ENCODE measurements at regions not wholly inside any gene's neighbourhood (a gene's known extent, or its start where the extent isn't known, plus 50 kb on each side); places are given as distances from the start of the nearest gene placed in this dataset.

DNA sequence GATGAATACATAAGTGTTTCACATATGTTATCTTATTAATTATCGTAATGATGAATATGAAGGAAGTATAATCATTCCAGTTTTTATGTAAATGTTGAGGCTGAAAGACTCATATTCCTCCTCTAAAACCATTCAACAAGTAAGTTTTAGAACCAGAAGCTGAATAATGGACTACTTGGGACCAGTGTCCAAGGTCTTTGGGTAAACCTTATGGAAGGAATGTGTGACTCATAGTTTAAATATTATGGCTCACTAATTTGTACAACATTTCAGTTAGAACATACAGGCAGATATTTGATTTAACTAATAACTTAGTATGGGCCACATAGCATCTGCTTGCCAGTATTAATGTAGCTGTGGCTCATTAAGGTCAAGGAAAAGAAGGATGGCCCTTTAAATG is 209.6 kb downstream of the TFAP2B start:
- TF ChIP-seq, protein P1, sequence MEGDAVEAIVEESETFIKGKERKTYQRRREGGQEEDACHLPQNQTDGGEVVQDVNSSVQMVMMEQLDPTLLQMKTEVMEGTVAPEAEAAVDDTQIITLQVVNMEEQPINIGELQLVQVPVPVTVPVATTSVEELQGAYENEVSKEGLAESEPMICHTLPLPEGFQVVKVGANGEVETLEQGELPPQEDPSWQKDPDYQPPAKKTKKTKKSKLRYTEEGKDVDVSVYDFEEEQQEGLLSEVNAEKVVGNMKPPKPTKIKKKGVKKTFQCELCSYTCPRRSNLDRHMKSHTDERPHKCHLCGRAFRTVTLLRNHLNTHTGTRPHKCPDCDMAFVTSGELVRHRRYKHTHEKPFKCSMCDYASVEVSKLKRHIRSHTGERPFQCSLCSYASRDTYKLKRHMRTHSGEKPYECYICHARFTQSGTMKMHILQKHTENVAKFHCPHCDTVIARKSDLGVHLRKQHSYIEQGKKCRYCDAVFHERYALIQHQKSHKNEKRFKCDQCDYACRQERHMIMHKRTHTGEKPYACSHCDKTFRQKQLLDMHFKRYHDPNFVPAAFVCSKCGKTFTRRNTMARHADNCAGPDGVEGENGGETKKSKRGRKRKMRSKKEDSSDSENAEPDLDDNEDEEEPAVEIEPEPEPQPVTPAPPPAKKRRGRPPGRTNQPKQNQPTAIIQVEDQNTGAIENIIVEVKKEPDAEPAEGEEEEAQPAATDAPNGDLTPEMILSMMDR (IDR thresholded peaks at IDR 0.05) = no peak
- no peak for TF ChIP-seq EZH2 (IDR thresholded peaks at IDR 0.05; ENCODE audit: borderline replicate concordance, insufficient read depth, low read depth, low read length, poor library complexity, severe bottlenecking)

All from B cell (primary cell).